ENCODE measurements at regions not wholly inside any gene's neighbourhood (a gene's known extent, or its start where the extent isn't known, plus 50 kb on each side); places are given as distances from the start of the nearest gene placed in this dataset.

- Mint-ChIP-seq H3K27ac (no peak overlapping the region), H3K36me3 (ENCODE audit: low read depth) (peaks cover 4% of the 10 kb centered on the region; the same call in 1 of the 2 replicates), H3K4me3 (no peak overlapping the region), H3K9me3 (peaks cover 44% of the 10 kb centered on the region), H3K4me1 (ENCODE audit: low read depth) (no peaks in the 10 kb centered on the region), H3K27me3 (ENCODE audit: insufficient read depth) (no peaks in the 10 kb centered on the region)
- DNase-seq = no peak
- no peak for TF ChIP-seq CTCF (IDR thresholded peaks at IDR 0.05)
Observed at GRCh38 chr15:61421470-61421869, 192.4 kb upstream of the RORA start.

GRCh38 chr15:61420546-61420945, 191.4 kb upstream of the RORA start:
- Mint-ChIP-seq H3K4me1 (ENCODE audit: low read depth) (no peaks in the 10 kb centered on the region), H3K27ac (no peak overlapping the region), H3K36me3 (ENCODE audit: low read depth) (peaks cover 4% of the 10 kb centered on the region; the same call in 1 of the 2 replicates), H3K27me3 (ENCODE audit: insufficient read depth) (no peaks in the 10 kb centered on the region), H3K9me3 (peaks cover 39% of the 10 kb centered on the region), H3K4me3 (no peak overlapping the region)
- no peak for TF ChIP-seq CTCF (IDR thresholded peaks at IDR 0.05)
- no peak for DNase-seq

- H3K36me3 Mint-ChIP-seq (ENCODE audit: low read depth) = peaks cover 4% of the 10 kb centered on the region; the same call in 1 of the 2 replicates
- peaks cover 49% of the 10 kb centered on the region for H3K9me3 Mint-ChIP-seq
- no peaks in the 10 kb centered on the region for H3K4me1 Mint-ChIP-seq (ENCODE audit: low read depth)
- no peaks in the 10 kb centered on the region; the same call in 1 of the 2 replicates for H3K27me3 Mint-ChIP-seq (ENCODE audit: insufficient read depth)
- no peak overlapping the region for H3K27ac Mint-ChIP-seq
- no peak overlapping the region for H3K4me3 Mint-ChIP-seq
- TF ChIP-seq CTCF (IDR thresholded peaks at IDR 0.05) = no peak
- no peak for DNase-seq
Observed at GRCh38 chr15:61415617-61416120, 186.6 kb upstream of the RORA start.

GRCh38 chr15:61411902-61412510, 182.9 kb upstream of the RORA start:
- DNase-seq = no peak
- Mint-ChIP-seq H3K27me3 (ENCODE audit: insufficient read depth) (no peaks in the 10 kb centered on the region; the same call in none of the 2 replicates), H3K4me1 (ENCODE audit: low read depth) (no peaks in the 10 kb centered on the region), H3K27ac (no peak overlapping the region), H3K9me3 (peaks cover 59% of the 10 kb centered on the region), H3K36me3 (ENCODE audit: low read depth) (no peaks in the 10 kb centered on the region; the same call in 1 of the 2 replicates), H3K4me3 (no peak overlapping the region)
- no peak for TF ChIP-seq CTCF (IDR thresholded peaks at IDR 0.05)

GRCh38 chr15:61410662-61411061, 181.6 kb upstream of the RORA start:
- Mint-ChIP-seq H3K27me3 (ENCODE audit: insufficient read depth) (no peaks in the 10 kb centered on the region; the same call in none of the 2 replicates), H3K9me3 (peaks cover 57% of the 10 kb centered on the region)
- DNase-seq = no peak

More at GRCh38 chr15:61410662-61411061, 181.6 kb upstream of the RORA start:
- no peak for TF ChIP-seq CTCF (IDR thresholded peaks at IDR 0.05)
- no peaks in the 10 kb centered on the region; the same call in 1 of the 2 replicates for H3K36me3 Mint-ChIP-seq (ENCODE audit: low read depth)
- no peak overlapping the region for H3K4me3 Mint-ChIP-seq
- no peaks in the 10 kb centered on the region for H3K4me1 Mint-ChIP-seq (ENCODE audit: low read depth)
- no peak overlapping the region for H3K27ac Mint-ChIP-seq

All from HFFc6 (cell line).